GM12878 (cell line): ENCODE measurements at regions not wholly inside any gene's neighbourhood (a gene's known extent, or its start where the extent isn't known, plus 50 kb on each side); places are given as distances from the start of the nearest gene placed in this dataset.

Experiments used
- ATF7 ChIP-seq: fragments of 450-650 bp; IDR thresholded peaks from 2 replicates; pipeline ENCODE4 v1.6.1; 2016; ENCODE audit warnings: low read depth, mild to moderate bottlenecking
- BCLAF1 ChIP-seq: fragments of 450-650 bp; IDR thresholded peaks from 2 replicates; pipeline ENCODE4 v1.6.1; 2017; ENCODE audit warnings: antibody characterized with exemption, mild to moderate bottlenecking, moderate library complexity
- CREB1 ChIP-seq: IDR thresholded peaks from 2 replicates; pipeline ENCODE4 v1.6.1; 2012; ENCODE audit warnings: low read depth, mild to moderate bottlenecking, inconsistent platforms
- DPF2 ChIP-seq: fragments of 450-650 bp; IDR thresholded peaks from 2 replicates; pipeline ENCODE4 v1.6.1; 2017; ENCODE audit warnings: mild to moderate bottlenecking
- EGR1 ChIP-seq, 2 experiments: IDR thresholded peaks; 1 replicate in 1 of 2; 2 replicates in 1 of 2; pipeline ENCODE4 v1.6.1; 2011 to 2012; ENCODE audit warnings: low read depth in 2 of 2, low read length in 2 of 2, borderline replicate concordance in 1 of 2, mild to moderate bottlenecking in 1 of 2, moderate library complexity in 1 of 2
- ETV6 ChIP-seq, 2 experiments: fragments of 450-650 bp in 1 of 2; IDR thresholded peaks in 1 of 2; conservative IDR thresholded peaks in 1 of 2; 2 replicates each; pipeline ENCODE4 v1.6.1; 2014; ENCODE audit warnings: antibody characterized with exemption in 1 of 2, borderline replicate concordance in 1 of 2, low read depth in 1 of 2, mild to moderate bottlenecking in 1 of 2, moderate library complexity in 1 of 2
- IKZF1 ChIP-seq: fragments of 450-650 bp; conservative IDR thresholded peaks from 2 replicates; pipeline ENCODE4 v1.6.1; 2017; ENCODE audit warnings: antibody characterized with exemption, mild to moderate bottlenecking
- JUND ChIP-seq: IDR thresholded peaks from 2 replicates; pipeline ENCODE4 v1.6.1; 2012; ENCODE audit warnings: low read depth, mild to moderate bottlenecking, low read length, improper control_type of control experiment, moderate library complexity
- KAT2A ChIP-seq: conservative IDR thresholded peaks from 2 replicates; pipeline ENCODE4 v1.6.1; 2011; ENCODE audit warnings: low read depth, low read length; ENCODE audit not compliant: control insufficient read depth
- LARP7 ChIP-seq: fragments of 450-650 bp; IDR thresholded peaks from 2 replicates; pipeline ENCODE4 v1.6.1; 2017; ENCODE audit warnings: mild to moderate bottlenecking
- MXI1 ChIP-seq: fragments of 150-350 bp; IDR thresholded peaks from 2 replicates; pipeline ENCODE4 v1.6.1; 2011; ENCODE audit warnings: low read depth, mild to moderate bottlenecking, inconsistent platforms, low read length, improper control_type of control experiment
- MYB ChIP-seq: fragments of 150-350 bp; IDR thresholded peaks from 2 replicates; pipeline ENCODE4 v1.6.1; 2014; ENCODE audit warnings: mild to moderate bottlenecking, low read depth, low read length, borderline replicate concordance
- MYC ChIP-seq: IDR thresholded peaks from 2 replicates; pipeline ENCODE4 v1.6.1; 2011; ENCODE audit warnings: mild to moderate bottlenecking, low read length, moderate library complexity, inconsistent platforms; ENCODE audit not compliant: insufficient read depth, insufficient replicate concordance, insufficient read length, severe bottlenecking
- NFXL1 ChIP-seq: fragments of 450-650 bp; IDR thresholded peaks from 2 replicates; pipeline ENCODE4 v1.6.1; 2017; ENCODE audit warnings: antibody characterized with exemption, mild to moderate bottlenecking, borderline replicate concordance
- NR2F1 ChIP-seq: fragments of 450-650 bp; conservative IDR thresholded peaks from 2 replicates; pipeline ENCODE4 v1.6.1; 2017; ENCODE audit warnings: mild to moderate bottlenecking
- NRF1 ChIP-seq: conservative IDR thresholded peaks from 2 replicates; pipeline ENCODE4 v1.6.1; 2011; ENCODE audit warnings: mild to moderate bottlenecking, low read depth, low read length, improper control_type of control experiment
- POLR2A ChIP-seq: IDR thresholded peaks from 2 replicates; pipeline ENCODE4 v1.6.1; 2011; ENCODE audit warnings: low read depth, mild to moderate bottlenecking, low read length
- POLR2AphosphoS5 ChIP-seq: IDR thresholded peaks from 2 replicates; pipeline ENCODE4 v1.6.1; 2011; ENCODE audit warnings: mild to moderate bottlenecking, low read length, inconsistent platforms
- RAD51 ChIP-seq: fragments of 450-650 bp; IDR thresholded peaks from 2 replicates; pipeline ENCODE4 v1.6.1; 2016; ENCODE audit warnings: moderate library complexity, mild to moderate bottlenecking, inconsistent platforms
- RBBP5 ChIP-seq: fragments of 200-600 bp; sonication (generic); conservative IDR thresholded peaks from 2 replicates; pipeline ENCODE4 v1.6.1; 2016
- RELA ChIP-seq: fragments of 450-650 bp; IDR thresholded peaks from 2 replicates; pipeline ENCODE4 v1.8.0; 2014; ENCODE audit warnings: borderline replicate concordance; ENCODE audit not compliant: partially characterized antibody
- SMC3 ChIP-seq: IDR thresholded peaks from 2 replicates; pipeline ENCODE4 v1.6.1; 2011; ENCODE audit warnings: low read length, improper control_type of control experiment, borderline replicate concordance
- SREBF2 ChIP-seq: IDR thresholded peaks from 2 replicates; pipeline ENCODE4 v1.6.1; 2012; ENCODE audit warnings: mild to moderate bottlenecking, low read length
- SUZ12 ChIP-seq: fragments of 200-600 bp; sonication (generic); IDR thresholded peaks from one replicate; pipeline ENCODE4 v1.6.1; 2018; ENCODE audit warnings: antibody characterized with exemption, mild to moderate bottlenecking; ENCODE audit not compliant: unreplicated experiment
- ZBTB40 ChIP-seq: fragments of 450-650 bp; IDR thresholded peaks from 2 replicates; pipeline ENCODE4 v1.6.1; 2016; ENCODE audit warnings: mild to moderate bottlenecking, moderate library complexity, borderline replicate concordance

GRCh38 chr1:101309334-101310311, 72.8 kb downstream of the S1PR1 start (continued):
- TF ChIP-seq RAD51: peak; percentile 41
- TF ChIP-seq ETV6 (conservative IDR thresholded peaks at IDR 0.05 in 1 of 2, IDR thresholded peaks at IDR 0.05 in 1 of 2; ENCODE audit: borderline replicate concordance in 1 of 2, low read depth in 1 of 2): peak in 1 of 2 experiments; percentile 65; a peak in 2 of 4 replicates
- no peak for TF ChIP-seq NFXL1
- peak; percentile 58; the same call in 1 of the 2 replicates for TF ChIP-seq MXI1
- TF ChIP-seq SMC3: peak; percentile 86
- peak; percentile 83 for TF ChIP-seq POLR2AphosphoS5
- peak; percentile 96 for TF ChIP-seq IKZF1
- no peak for TF ChIP-seq BCLAF1
- TF ChIP-seq DPF2: peak; percentile 99
- TF ChIP-seq NR2F1: peak; percentile 99
- no peak for TF ChIP-seq RELA
- no peak for TF ChIP-seq NRF1
- TF ChIP-seq MYB: no peak
- no peak for TF ChIP-seq KAT2A
- TF ChIP-seq LARP7: peak; percentile 46
- TF ChIP-seq ATF7: peak; percentile 73
- no peak for TF ChIP-seq SUZ12
- TF ChIP-seq MYC: peak; percentile 67
- TF ChIP-seq SREBF2: no peak
- no peak for TF ChIP-seq ZBTB40
- TF ChIP-seq RBBP5: no peak
- TF ChIP-seq EGR1 (IDR thresholded peaks at IDR 0.05; ENCODE audit: borderline replicate concordance in 1 of 2, low read depth in 2 of 2, low read length in 2 of 2): peak in 1 of 2 experiments; percentile 36; a peak in 1 of 3 replicates
- no peak for TF ChIP-seq CREB1
- TF ChIP-seq POLR2A: peak; percentile 82
- TF ChIP-seq JUND: no peak
